GM23248 (cell line): ENCODE measurements at regions not wholly inside any gene's neighbourhood (a gene's known extent, or its start where the extent isn't known, plus 50 kb on each side); places are given as distances from the start of the nearest gene placed in this dataset.

Experiments
- DNase-seq: peaks from one replicate; pipeline ENCODE4 v3.0.0-alpha.2; 2015
- H2AFZ ChIP-seq: fragments of 200-600 bp; sonication (generic); 2 replicates; pipeline ENCODE4 v1.6.1; 2016; ENCODE audit warnings: antibody characterized with exemption
- H3F3A ChIP-seq: fragments of 200-600 bp; sonication (generic); 2 replicates; pipeline ENCODE4 v1.6.1; 2016; ENCODE audit warnings: mild to moderate bottlenecking, antibody characterized with exemption, mixed run types; ENCODE audit not compliant: insufficient read depth
- H3K27ac ChIP-seq: fragments of 200-600 bp; sonication (generic); 2 replicates; pipeline ENCODE4 v1.5.1; 2016; ENCODE audit warnings: mild to moderate bottlenecking
- H3K27me3 ChIP-seq: fragments of 200-600 bp; sonication (generic); replicated peaks from 2 replicates; pipeline ENCODE4 v1.6.1; 2016; ENCODE audit warnings: mild to moderate bottlenecking; ENCODE audit not compliant: insufficient read depth
- H3K36me3 ChIP-seq: fragments of 200-600 bp; sonication (generic); 2 replicates; pipeline ENCODE4 v1.6.1; 2016; ENCODE audit warnings: low read depth, mild to moderate bottlenecking
- H3K4me1 ChIP-seq: fragments of 200-600 bp; sonication (generic); 2 replicates; pipeline ENCODE4 v1.6.1; 2016; ENCODE audit warnings: mild to moderate bottlenecking; ENCODE audit not compliant: insufficient read depth
- H3K4me2 ChIP-seq: fragments of 200-600 bp; sonication (generic); one replicate; pipeline ENCODE4 v1.6.1; 2016; ENCODE audit warnings: mild to moderate bottlenecking; ENCODE audit not compliant: unreplicated experiment
- H3K4me3 ChIP-seq: fragments of 200-600 bp; sonication (generic); 2 replicates; pipeline ENCODE4 v1.5.1; 2016; ENCODE audit warnings: mild to moderate bottlenecking
- H3K79me2 ChIP-seq: fragments of 200-600 bp; sonication (generic); 2 replicates; pipeline ENCODE4 v1.6.1; 2016; ENCODE audit warnings: mild to moderate bottlenecking; ENCODE audit not compliant: insufficient read depth
- H3K9ac ChIP-seq: fragments of 200-600 bp; sonication (generic); 2 replicates; pipeline ENCODE4 v1.6.1; 2016; ENCODE audit warnings: mild to moderate bottlenecking
- H3K9me2 ChIP-seq: fragments of 200-600 bp; sonication (generic); 2 replicates; pipeline ENCODE4 v1.6.1; 2016; ENCODE audit warnings: mixed run types, mild to moderate bottlenecking, moderate library complexity; ENCODE audit not compliant: insufficient read depth
- H3K9me3 ChIP-seq: fragments of 200-600 bp; sonication (generic); one replicate; pipeline ENCODE4 v1.6.1; 2017; ENCODE audit warnings: low read depth
- H4K20me1 ChIP-seq: fragments of 200-600 bp; sonication (generic); 2 replicates; pipeline ENCODE4 v1.6.0; 2016; ENCODE audit not compliant: insufficient read depth
- EZH2 ChIP-seq: fragments of 200-600 bp; sonication (generic); IDR thresholded peaks from 2 replicates; pipeline ENCODE4 v1.6.1; 2018; ENCODE audit warnings: antibody characterized with exemption, mild to moderate bottlenecking; ENCODE audit not compliant: insufficient read depth, poor library complexity, severe bottlenecking
- EZH2phosphoT487 ChIP-seq: fragments of 200-600 bp; sonication (generic); IDR thresholded peaks from 2 replicates; pipeline ENCODE4 v1.6.1; 2018; ENCODE audit warnings: antibody characterized with exemption, moderate library complexity, mild to moderate bottlenecking, low read depth; ENCODE audit not compliant: insufficient read depth
- WGBS, 2 experiments: methylation state at CpG; one replicate each; pipeline ENCODE4 v1.1.6; 2015 to 2017; ENCODE audit warnings: low lambda C conversion rate in 2 of 2, low coverage in 1 of 2; ENCODE audit errors: missing lambda C conversion rate in 2 of 2; 5-methylcytosine and 5-hydroxymethylcytosine counted together
- in situ Hi-C: fragments of 300-500 bp; cut with MboI; formaldehyde crosslinking; loops from 2 replicates; pipeline ENCODE4 v1.15.0; 2020

GRCh38 chr6:33927616-33928015 lies 123.8 kb upstream of the MLN start:
- H3K79me2 ChIP-seq, result no peaks in the 10 kb centered on the region
- H3K4me3 ChIP-seq, result no peak overlapping the region
- peak overlapping the region; percentile 7 for H3K4me2 ChIP-seq
- in situ Hi-C loops, result no loop called here
- 0 out of 2 replicates have a peak overlapping the region, but pooled peaks have one; percentile 2 for H3K9ac ChIP-seq
- WGBS, 2 experiments, result 5 to 7% methylated on average over 4 of the region's 4 CpGs
- H3K9me2 ChIP-seq, result no peaks in the 10 kb centered on the region
- peak; percentile 98 for DNase-seq
- H3K27me3 ChIP-seq, result no peaks in the 10 kb centered on the region
- H4K20me1 ChIP-seq, result no peaks in the 10 kb centered on the region
- no peaks in the 10 kb centered on the region for H3K36me3 ChIP-seq
- peaks cover 9% of the 10 kb centered on the region for H3K4me1 ChIP-seq
- no peak overlapping the region for H2AFZ ChIP-seq
- no peaks in the 10 kb centered on the region for H3K9me3 ChIP-seq
- no peaks in the 10 kb centered on the region for H3F3A ChIP-seq
- TF ChIP-seq EZH2phosphoT487 (no peak), EZH2 (no peak)
- H3K27ac ChIP-seq, result peak overlapping the region; percentile 20

- peak; percentile 13 for DNase-seq
- Histone ChIP-seq H3K9me3 (no peaks in the 10 kb centered on the region), H3K4me2 (peak overlapping the region; percentile 7), H3K4me3 (no peak overlapping the region), H3K9me2 (no peaks in the 10 kb centered on the region), H3K27ac (peak overlapping the region; percentile 20; the same call in 1 of the 2 replicates), H3K4me1 (peaks cover 9% of the 10 kb centered on the region), H3F3A (no peaks in the 10 kb centered on the region), H2AFZ (no peak overlapping the region), H3K27me3 (no peaks in the 10 kb centered on the region), H4K20me1 (no peaks in the 10 kb centered on the region), H3K79me2 (no peaks in the 10 kb centered on the region), H3K36me3 (no peaks in the 10 kb centered on the region), H3K9ac (no peak overlapping the region)
- WGBS, 2 experiments, result 18 to 21% methylated on average over 4 of the region's 4 CpGs
- in situ Hi-C loops, result no loop called here
- TF ChIP-seq EZH2phosphoT487 (no peak), EZH2 (no peak)
These were observed 123.3 kb upstream of the MLN start for GRCh38 chr6:33927112-33927511.

GRCh38 chr6:33926451-33926850 lies 122.6 kb upstream of the MLN start:
- Histone ChIP-seq H3K4me1 (peaks cover 9% of the 10 kb centered on the region), H3F3A (no peaks in the 10 kb centered on the region), H3K27me3 (no peaks in the 10 kb centered on the region), H2AFZ (no peak overlapping the region), H3K36me3 (no peaks in the 10 kb centered on the region), H3K9me3 (no peaks in the 10 kb centered on the region), H3K79me2 (no peaks in the 10 kb centered on the region), H4K20me1 (no peaks in the 10 kb centered on the region), H3K9me2 (no peaks in the 10 kb centered on the region), H3K27ac (no peak overlapping the region), H3K9ac (no peak overlapping the region), H3K4me2 (no peak overlapping the region), H3K4me3 (no peak overlapping the region)
- in situ Hi-C loops, result no loop called here
- peak; percentile 22 for DNase-seq
- TF ChIP-seq EZH2phosphoT487 (no peak), EZH2 (no peak)
- 95 to 97% methylated on average over 4 of the region's 4 CpGs for WGBS, 2 experiments

- H3K9me2 ChIP-seq, result no peaks in the 10 kb centered on the region
- no peaks in the 10 kb centered on the region for H3F3A ChIP-seq
- no peak overlapping the region for H3K4me3 ChIP-seq
- no peak overlapping the region for H3K9ac ChIP-seq
- H3K27ac ChIP-seq, result no peak overlapping the region
- DNase-seq, result no peak
- H3K36me3 ChIP-seq, result no peaks in the 10 kb centered on the region
- in situ Hi-C loops, result no loop called here
- H4K20me1 ChIP-seq, result no peaks in the 10 kb centered on the region
- H3K9me3 ChIP-seq, result no peaks in the 10 kb centered on the region
- no peak overlapping the region for H2AFZ ChIP-seq
- no peaks in the 10 kb centered on the region for H3K27me3 ChIP-seq
- H3K79me2 ChIP-seq, result no peaks in the 10 kb centered on the region
- peaks cover 9% of the 10 kb centered on the region for H3K4me1 ChIP-seq
- TF ChIP-seq EZH2, result no peak
- TF ChIP-seq EZH2phosphoT487, result no peak
- H3K4me2 ChIP-seq, result no peak overlapping the region
- 63 to 79% methylated on average over 6 to 8 of the region's 8 CpGs for WGBS, 2 experiments
These were observed 122.1 kb upstream of the MLN start for GRCh38 chr6:33925936-33926335.

- 78 to 82% methylated on average over 7 of the region's 7 CpGs for WGBS, 2 experiments
- Histone ChIP-seq H3K9me2 (no peaks in the 10 kb centered on the region), H3K9ac (no peak overlapping the region), H3K9me3 (no peaks in the 10 kb centered on the region), H3K79me2 (no peaks in the 10 kb centered on the region), H4K20me1 (no peaks in the 10 kb centered on the region), H3K27ac (no peak overlapping the region), H3K4me3 (no peak overlapping the region), H3F3A (no peaks in the 10 kb centered on the region), H3K27me3 (no peaks in the 10 kb centered on the region), H3K4me2 (no peak overlapping the region), H3K36me3 (no peaks in the 10 kb centered on the region), H2AFZ (no peak overlapping the region), H3K4me1 (peaks cover 9% of the 10 kb centered on the region)
- no peak for TF ChIP-seq EZH2
- no peak for TF ChIP-seq EZH2phosphoT487
- in situ Hi-C loops, result no loop called here
- DNase-seq, result no peak
These were observed 121.4 kb upstream of the MLN start for GRCh38 chr6:33925210-33925609.
